ENCODE measurements at regions not wholly inside any gene's neighbourhood (a gene's known extent, or its start where the extent isn't known, plus 50 kb on each side); places are given as distances from the start of the nearest gene placed in this dataset.
"Not testable (repeated sequence)": the region's sequence is repeated elsewhere in the genome, so short reads cannot be mapped to it uniquely, and the experiment has no call there.

GRCh38 chr7:119994928-119995327, 278.0 kb upstream of the KCND2 start:
- H3K9ac ChIP-seq (ENCODE audit: low read length in 5 of 5) = no peak overlapping the region
- no peaks in the 10 kb centered on the region for H3K27me3 ChIP-seq (ENCODE audit: control insufficient read depth in 5 of 5, insufficient read depth in 4 of 5, low read length in 5 of 5)
- H3K36me3 ChIP-seq (ENCODE audit: control insufficient read depth in 5 of 5, insufficient read depth in 5 of 5, low read length in 5 of 5) = no peaks in the 10 kb centered on the region
- H3K4me1 ChIP-seq (ENCODE audit: control insufficient read depth in 5 of 5, insufficient read depth in 5 of 5, low read length in 5 of 5) = no peaks in the 10 kb centered on the region
- H3K9me3 ChIP-seq (ENCODE audit: control insufficient read depth in 5 of 5, low read length in 5 of 5) = peaks cover 0 to 5% (median 0%) of the 10 kb centered on the region in 5 donors
- no peak overlapping the region for H3K4me3 ChIP-seq (ENCODE audit: low read depth in 1 of 5, low read length in 5 of 5)
- no peak overlapping the region for H3K27ac ChIP-seq (ENCODE audit: low read depth, low read length)

GRCh38 chr7:119996634-119997033, 276.3 kb upstream of the KCND2 start:
- no peaks in the 10 kb centered on the region for H3K4me1 ChIP-seq (ENCODE audit: control insufficient read depth in 5 of 5, insufficient read depth in 5 of 5, low read length in 5 of 5)
- no peak overlapping the region for H3K9ac ChIP-seq (ENCODE audit: low read length in 5 of 5)
- no peaks in the 10 kb centered on the region for H3K9me3 ChIP-seq (ENCODE audit: control insufficient read depth in 5 of 5, low read length in 5 of 5)
- no peak overlapping the region for H3K4me3 ChIP-seq (ENCODE audit: low read depth in 1 of 5, low read length in 5 of 5)
- no peaks in the 10 kb centered on the region for H3K36me3 ChIP-seq (ENCODE audit: control insufficient read depth in 5 of 5, insufficient read depth in 5 of 5, low read length in 5 of 5)
- H3K27me3 ChIP-seq (ENCODE audit: control insufficient read depth in 5 of 5, insufficient read depth in 4 of 5, low read length in 5 of 5) = no peaks in the 10 kb centered on the region
- no peak overlapping the region for H3K27ac ChIP-seq (ENCODE audit: low read depth, low read length)

DNA sequence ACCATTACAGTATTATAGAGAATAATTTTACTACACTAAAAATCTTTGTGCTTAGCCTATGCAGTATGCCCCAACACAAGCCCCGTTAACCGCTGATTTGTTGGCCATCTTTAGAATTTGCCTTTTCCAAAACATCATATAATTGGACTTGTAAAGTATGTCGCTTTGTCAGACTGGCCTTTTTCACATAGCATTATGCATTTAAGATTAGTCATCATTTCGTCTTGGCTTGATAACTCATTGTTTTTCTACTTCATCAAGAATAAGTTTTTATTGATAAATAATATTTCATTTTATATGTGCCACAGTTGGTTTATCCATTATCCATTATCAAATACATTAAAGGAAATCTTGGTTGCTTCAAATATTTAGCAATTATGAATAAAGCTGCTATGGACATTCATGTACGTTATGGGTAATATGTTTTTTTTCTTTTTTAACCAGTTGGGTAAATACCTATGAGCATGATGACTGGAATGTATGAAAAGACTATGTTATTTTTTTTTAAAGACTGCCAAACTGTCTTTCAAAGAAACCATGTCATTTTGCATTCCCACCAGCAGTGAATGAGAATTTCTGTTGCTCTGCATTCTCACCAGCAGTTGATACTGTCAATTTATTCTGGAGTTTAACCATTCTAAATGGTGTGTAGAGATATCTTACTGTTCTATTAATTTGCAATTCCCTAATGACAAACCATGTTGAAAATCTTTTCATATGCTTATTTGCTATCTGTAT, 273.1 kb upstream of the KCND2 start:
- H3K36me3 ChIP-seq (ENCODE audit: control insufficient read depth in 5 of 5, insufficient read depth in 5 of 5, low read length in 5 of 5) = no peaks in the 10 kb centered on the region
- H3K4me1 ChIP-seq (ENCODE audit: control insufficient read depth in 5 of 5, insufficient read depth in 5 of 5, low read length in 5 of 5) = peaks cover 0 to 9% (median 0%) of the 10 kb centered on the region in 5 donors
- no peaks in the 10 kb centered on the region for H3K9me3 ChIP-seq (ENCODE audit: control insufficient read depth in 5 of 5, low read length in 5 of 5)
- no peaks in the 10 kb centered on the region for H3K27me3 ChIP-seq (ENCODE audit: control insufficient read depth in 5 of 5, insufficient read depth in 4 of 5, low read length in 5 of 5)
- H3K4me3 ChIP-seq (ENCODE audit: low read depth in 1 of 5, low read length in 5 of 5) = no peak overlapping the region
- no peak overlapping the region for H3K27ac ChIP-seq (ENCODE audit: low read depth, low read length)
- no peak overlapping the region for H3K9ac ChIP-seq (ENCODE audit: low read length in 5 of 5)

- H3K4me1 ChIP-seq (ENCODE audit: control insufficient read depth in 5 of 5, insufficient read depth in 5 of 5, low read length in 5 of 5) = peaks cover 0 to 9% (median 0%) of the 10 kb centered on the region in 5 donors
- H3K9me3 ChIP-seq (ENCODE audit: control insufficient read depth in 5 of 5, low read length in 5 of 5) = no peaks in the 10 kb centered on the region
- no peak overlapping the region for H3K4me3 ChIP-seq (ENCODE audit: low read depth in 1 of 5, low read length in 5 of 5)
- H3K9ac ChIP-seq (ENCODE audit: low read length in 5 of 5) = no peak overlapping the region
- H3K36me3 ChIP-seq (ENCODE audit: control insufficient read depth in 5 of 5, insufficient read depth in 5 of 5, low read length in 5 of 5) = no peaks in the 10 kb centered on the region
- H3K27ac ChIP-seq (ENCODE audit: low read depth, low read length) = no peak overlapping the region
- H3K27me3 ChIP-seq (ENCODE audit: control insufficient read depth in 5 of 5, insufficient read depth in 4 of 5, low read length in 5 of 5) = no peaks in the 10 kb centered on the region
Observed at GRCh38 chr7:120005720-120006119, 267.3 kb upstream of the KCND2 start.

DNA sequence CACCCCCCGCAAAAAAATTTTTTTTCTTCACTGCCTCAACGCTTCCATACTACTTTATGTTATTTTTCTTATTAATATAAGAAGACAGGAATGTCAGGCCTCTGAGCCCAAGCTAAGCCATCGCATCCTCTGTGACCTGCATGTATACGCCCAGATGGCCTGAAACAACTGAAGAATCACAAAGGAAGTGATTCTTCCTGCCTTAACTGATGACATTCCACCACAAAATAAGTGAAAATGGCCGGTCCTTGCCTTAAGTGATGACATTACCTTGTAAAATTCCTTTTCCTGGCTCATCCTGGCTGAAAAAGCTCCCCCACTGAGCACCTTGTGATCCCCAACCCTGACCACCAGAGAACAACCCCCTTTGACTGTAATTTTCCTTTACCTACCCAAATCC, 258.7 kb upstream of the KCND2 start:
- H3K27ac ChIP-seq (ENCODE audit: low read depth, low read length); H3K4me3 ChIP-seq (ENCODE audit: low read depth in 1 of 5, low read length in 5 of 5); H3K9me3 ChIP-seq (ENCODE audit: control insufficient read depth in 5 of 5, low read length in 5 of 5); H3K27me3 ChIP-seq (ENCODE audit: control insufficient read depth in 5 of 5, insufficient read depth in 4 of 5, low read length in 5 of 5); H3K9ac ChIP-seq (ENCODE audit: low read length in 5 of 5); H3K36me3 ChIP-seq (ENCODE audit: control insufficient read depth in 5 of 5, insufficient read depth in 5 of 5, low read length in 5 of 5); H3K4me1 ChIP-seq (ENCODE audit: control insufficient read depth in 5 of 5, insufficient read depth in 5 of 5, low read length in 5 of 5): not testable (repeated sequence)

DNA sequence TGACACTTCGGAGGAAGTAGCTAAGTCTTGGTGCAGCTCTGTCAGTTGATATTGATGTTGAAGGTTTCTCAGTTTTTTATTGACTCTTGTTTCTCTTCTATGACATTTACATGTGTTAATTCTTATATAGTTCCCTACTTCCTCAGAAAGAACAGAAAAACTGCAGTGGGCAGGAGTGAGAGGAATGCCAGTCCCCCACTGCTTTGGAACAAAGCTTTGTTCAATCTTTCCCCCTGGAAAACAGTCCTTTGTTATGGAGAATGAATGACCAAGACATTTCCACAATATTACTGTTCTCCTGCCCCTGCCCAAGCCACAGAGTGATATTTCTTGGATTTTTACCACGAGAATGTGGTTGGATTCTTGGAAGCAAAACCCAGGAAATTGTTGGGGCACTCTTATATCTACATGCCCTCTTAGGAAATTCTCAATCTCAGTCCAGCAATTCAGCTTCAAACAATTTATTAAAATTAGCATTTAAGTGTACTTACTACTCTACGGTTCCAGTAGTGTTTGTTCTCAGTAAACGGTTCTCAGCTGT, 258.0 kb upstream of the KCND2 start:
- H3K4me1 ChIP-seq (ENCODE audit: control insufficient read depth in 5 of 5, insufficient read depth in 5 of 5, low read length in 5 of 5) = no peaks in the 10 kb centered on the region
- H3K9ac ChIP-seq (ENCODE audit: low read length in 5 of 5) = no peak overlapping the region
- no peaks in the 10 kb centered on the region for H3K9me3 ChIP-seq (ENCODE audit: control insufficient read depth in 5 of 5, low read length in 5 of 5)
- no peaks in the 10 kb centered on the region for H3K27me3 ChIP-seq (ENCODE audit: control insufficient read depth in 5 of 5, insufficient read depth in 4 of 5, low read length in 5 of 5)
- H3K4me3 ChIP-seq (ENCODE audit: low read depth in 1 of 5, low read length in 5 of 5) = no peak overlapping the region
- no peaks in the 10 kb centered on the region for H3K36me3 ChIP-seq (ENCODE audit: control insufficient read depth in 5 of 5, insufficient read depth in 5 of 5, low read length in 5 of 5)
- no peak overlapping the region for H3K27ac ChIP-seq (ENCODE audit: low read depth, low read length)

- no peaks in the 10 kb centered on the region for H3K27me3 ChIP-seq (ENCODE audit: control insufficient read depth in 5 of 5, insufficient read depth in 4 of 5, low read length in 5 of 5)
- no peaks in the 10 kb centered on the region for H3K36me3 ChIP-seq (ENCODE audit: control insufficient read depth in 5 of 5, insufficient read depth in 5 of 5, low read length in 5 of 5)
- H3K4me3 ChIP-seq (ENCODE audit: low read depth in 1 of 5, low read length in 5 of 5) = no peak overlapping the region
- no peaks in the 10 kb centered on the region for H3K9me3 ChIP-seq (ENCODE audit: control insufficient read depth in 5 of 5, low read length in 5 of 5)
- peaks cover 0 to 5% (median 0%) of the 10 kb centered on the region in 5 donors for H3K4me1 ChIP-seq (ENCODE audit: control insufficient read depth in 5 of 5, insufficient read depth in 5 of 5, low read length in 5 of 5)
- H3K27ac ChIP-seq (ENCODE audit: low read depth, low read length) = no peak overlapping the region
- no peak overlapping the region for H3K9ac ChIP-seq (ENCODE audit: low read length in 5 of 5)
Observed at GRCh38 chr7:120021085-120021484, 251.9 kb upstream of the KCND2 start.

DNA sequence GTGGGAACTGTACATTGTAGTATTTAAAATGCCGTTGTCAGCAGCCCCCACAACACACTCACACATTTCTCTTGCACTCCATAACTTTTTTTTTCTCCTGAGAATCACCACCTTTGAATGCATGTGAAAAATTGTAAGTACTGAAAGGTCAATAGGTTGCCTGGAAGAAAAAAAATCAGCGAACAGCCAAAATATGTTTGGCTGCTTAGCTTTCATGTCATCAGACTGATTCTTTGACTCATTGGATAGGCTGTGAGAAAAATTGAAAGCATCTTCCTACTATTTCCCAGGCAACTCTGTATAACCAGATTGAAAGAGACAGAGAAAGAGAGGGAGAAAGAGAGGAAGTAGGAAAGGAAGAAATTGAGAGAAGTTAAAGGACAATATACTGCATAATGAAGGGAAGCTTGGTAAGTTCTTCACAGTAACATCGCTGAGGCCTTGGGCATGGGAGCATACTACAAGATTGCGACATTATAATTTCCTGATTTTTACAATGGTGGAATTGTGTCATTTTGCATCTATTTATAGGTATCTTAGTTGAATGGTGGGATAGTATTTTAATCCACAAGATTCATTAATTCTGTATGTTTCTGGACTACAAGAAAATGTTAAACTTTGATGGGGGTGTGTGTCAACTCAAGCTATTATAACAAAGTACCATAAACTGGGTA, 249.3 kb upstream of the KCND2 start:
- peaks cover 0 to 5% (median 0%) of the 10 kb centered on the region in 5 donors for H3K4me1 ChIP-seq (ENCODE audit: control insufficient read depth in 5 of 5, insufficient read depth in 5 of 5, low read length in 5 of 5)
- H3K4me3 ChIP-seq (ENCODE audit: low read depth in 1 of 5, low read length in 5 of 5) = no peak overlapping the region
- H3K9ac ChIP-seq (ENCODE audit: low read length in 5 of 5) = no peak overlapping the region
- no peaks in the 10 kb centered on the region for H3K9me3 ChIP-seq (ENCODE audit: control insufficient read depth in 5 of 5, low read length in 5 of 5)
- H3K36me3 ChIP-seq (ENCODE audit: control insufficient read depth in 5 of 5, insufficient read depth in 5 of 5, low read length in 5 of 5) = no peaks in the 10 kb centered on the region
- H3K27me3 ChIP-seq (ENCODE audit: control insufficient read depth in 5 of 5, insufficient read depth in 4 of 5, low read length in 5 of 5) = no peaks in the 10 kb centered on the region
- H3K27ac ChIP-seq (ENCODE audit: low read depth, low read length) = no peak overlapping the region

DNA sequence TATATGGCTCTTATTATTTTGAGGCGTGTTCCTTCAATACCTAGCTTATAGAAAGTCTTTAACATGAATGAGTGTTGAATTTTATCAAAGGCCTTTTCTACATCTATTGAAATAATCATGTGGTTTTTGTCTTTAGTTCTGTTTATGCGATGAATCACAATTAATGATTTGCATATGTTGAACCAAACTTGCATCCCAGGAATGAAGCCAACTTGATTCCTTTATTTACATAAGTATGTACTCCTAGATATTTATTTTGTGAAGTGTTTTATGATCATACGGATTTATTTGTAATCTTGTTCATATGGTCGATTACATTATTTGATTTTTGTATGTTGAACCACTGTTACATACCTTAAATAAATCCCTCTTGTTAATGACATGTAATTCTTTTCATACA, 244.3 kb upstream of the KCND2 start:
- Histone ChIP-seq H3K9ac (ENCODE audit: low read length in 5 of 5) (no peak overlapping the region), H3K4me3 (ENCODE audit: low read depth in 1 of 5, low read length in 5 of 5) (no peak overlapping the region), H3K27ac (ENCODE audit: low read depth, low read length) (no peak overlapping the region), H3K4me1 (ENCODE audit: control insufficient read depth in 5 of 5, insufficient read depth in 5 of 5, low read length in 5 of 5) (peaks cover 0 to 11% (median 0%) of the 10 kb centered on the region in 5 donors), H3K36me3 (ENCODE audit: control insufficient read depth in 5 of 5, insufficient read depth in 5 of 5, low read length in 5 of 5) (no peaks in the 10 kb centered on the region), H3K27me3 (ENCODE audit: control insufficient read depth in 5 of 5, insufficient read depth in 4 of 5, low read length in 5 of 5) (no peaks in the 10 kb centered on the region), H3K9me3 (ENCODE audit: control insufficient read depth in 5 of 5, low read length in 5 of 5) (no peaks in the 10 kb centered on the region)

GRCh38 chr7:120030876-120031275, 242.1 kb upstream of the KCND2 start:
- no peak overlapping the region for H3K27ac ChIP-seq (ENCODE audit: low read depth, low read length)
- H3K9ac ChIP-seq (ENCODE audit: low read length in 5 of 5) = no peak overlapping the region

More at GRCh38 chr7:120030876-120031275, 242.1 kb upstream of the KCND2 start:
- Histone ChIP-seq H3K4me1 (ENCODE audit: control insufficient read depth in 5 of 5, insufficient read depth in 5 of 5, low read length in 5 of 5) (peaks cover 0 to 11% (median 0%) of the 10 kb centered on the region in 5 donors), H3K9me3 (ENCODE audit: control insufficient read depth in 5 of 5, low read length in 5 of 5) (no peaks in the 10 kb centered on the region), H3K36me3 (ENCODE audit: control insufficient read depth in 5 of 5, insufficient read depth in 5 of 5, low read length in 5 of 5) (no peaks in the 10 kb centered on the region), H3K27me3 (ENCODE audit: control insufficient read depth in 5 of 5, insufficient read depth in 4 of 5, low read length in 5 of 5) (no peaks in the 10 kb centered on the region), H3K4me3 (ENCODE audit: low read depth in 1 of 5, low read length in 5 of 5) (no peak overlapping the region)

Measured in subcutaneous abdominal adipose tissue (tissue), 5 donors.